ENCODE measurements at regions not wholly inside any gene's neighbourhood (a gene's known extent, or its start where the extent isn't known, plus 50 kb on each side); places are given as distances from the start of the nearest gene placed in this dataset.

DNA sequence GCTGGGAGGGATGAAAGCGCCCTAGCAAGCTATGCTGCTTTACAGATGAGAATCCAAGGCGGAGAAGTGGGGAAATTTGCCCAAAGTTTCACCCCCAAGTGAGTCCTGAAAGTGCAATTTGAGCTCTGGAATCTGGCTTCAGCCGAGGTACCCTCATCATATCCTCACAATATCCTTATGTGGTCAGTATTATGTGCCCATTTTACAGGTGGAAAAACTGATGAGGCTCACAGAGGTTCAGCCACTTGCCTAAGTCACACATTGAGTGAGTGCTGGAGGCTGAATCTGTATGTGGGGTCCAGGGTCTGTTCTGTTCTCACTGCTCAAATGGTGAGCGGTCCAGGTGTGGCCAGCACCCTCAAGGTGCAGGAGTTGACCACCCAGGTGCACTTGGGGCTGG, 85.3 kb downstream of the MATN1 start:
- no peak for DNase-seq (ENCODE audit: low spot score)
- 88% methylated on average over 4 of the region's 4 CpGs for WGBS

DNA sequence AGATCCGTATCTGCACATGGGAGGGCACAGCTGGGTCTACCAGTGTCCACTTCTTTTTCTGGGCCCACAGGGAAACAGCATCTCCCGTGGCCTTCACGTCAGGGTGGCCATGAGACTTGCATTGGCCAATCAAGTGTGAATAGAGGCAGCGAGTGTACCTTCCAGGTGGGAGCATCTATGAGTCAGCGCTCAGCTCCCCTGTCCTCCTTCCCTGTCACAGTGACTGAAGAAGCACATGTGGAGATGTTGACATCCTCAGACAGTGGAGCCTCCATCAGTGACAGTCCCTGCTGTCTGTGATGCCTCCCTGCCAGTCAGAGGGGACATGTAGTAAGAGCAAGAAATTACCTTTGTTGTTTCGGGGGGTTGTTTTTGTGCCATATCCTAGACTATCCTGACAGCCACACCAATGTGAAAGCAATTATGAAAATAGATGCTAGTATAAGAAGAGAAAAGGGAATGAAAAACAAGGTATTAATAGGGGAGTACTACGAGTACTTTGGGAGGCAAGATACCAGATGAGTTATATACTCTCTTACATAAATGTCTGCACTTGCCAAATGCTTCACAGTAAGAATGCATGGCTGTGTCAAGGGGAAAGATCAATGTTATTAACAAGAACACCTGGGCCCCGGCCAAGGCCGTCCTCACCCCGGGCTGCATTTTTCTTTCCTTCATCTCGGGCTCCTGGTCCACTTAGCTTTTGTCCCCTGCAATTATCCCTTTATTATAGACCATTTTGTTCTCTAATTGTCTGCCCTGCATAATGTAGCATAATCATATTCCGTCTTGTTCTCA, 86.0 kb downstream of the MATN1 start:
- 76% methylated on average over 12 of the region's 12 CpGs for WGBS
- Histone ChIP-seq H3K27me3 (ENCODE audit: control insufficient read depth in 4 of 4, insufficient read depth in 4 of 4, low read length in 3 of 4) (no peaks in the 10 kb centered on the region), H3K9me3 (ENCODE audit: control insufficient read depth in 4 of 4, low read length in 3 of 4) (no peaks in the 10 kb centered on the region), H3K36me3 (ENCODE audit: control insufficient read depth in 4 of 4, insufficient read depth in 3 of 4, low read depth in 1 of 4, low read length in 3 of 4) (no peaks in the 10 kb centered on the region), H3K4me1 (ENCODE audit: control insufficient read depth in 4 of 4, insufficient read depth in 4 of 4, low read length in 3 of 4) (no peaks in the 10 kb centered on the region), H3K27ac (ENCODE audit: low read depth in 1 of 2, low read length in 2 of 2) (no peak overlapping the region), H3K9ac (ENCODE audit: low read depth in 1 of 2, low read length in 2 of 2) (no peak overlapping the region), H3K4me3 (ENCODE audit: low read depth in 1 of 3, low read length in 3 of 3) (no peak overlapping the region)
- DNase-seq (ENCODE audit: low spot score): no peak
- TF ChIP-seq, protein P1, sequence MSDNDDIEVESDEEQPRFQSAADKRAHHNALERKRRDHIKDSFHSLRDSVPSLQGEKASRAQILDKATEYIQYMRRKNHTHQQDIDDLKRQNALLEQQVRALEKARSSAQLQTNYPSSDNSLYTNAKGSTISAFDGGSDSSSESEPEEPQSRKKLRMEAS (IDR thresholded peaks at IDR 0.05): no peak
- no peak for TF ChIP-seq HNF4A (conservative IDR thresholded peaks at IDR 0.05)
- TF ChIP-seq, protein P2, sequence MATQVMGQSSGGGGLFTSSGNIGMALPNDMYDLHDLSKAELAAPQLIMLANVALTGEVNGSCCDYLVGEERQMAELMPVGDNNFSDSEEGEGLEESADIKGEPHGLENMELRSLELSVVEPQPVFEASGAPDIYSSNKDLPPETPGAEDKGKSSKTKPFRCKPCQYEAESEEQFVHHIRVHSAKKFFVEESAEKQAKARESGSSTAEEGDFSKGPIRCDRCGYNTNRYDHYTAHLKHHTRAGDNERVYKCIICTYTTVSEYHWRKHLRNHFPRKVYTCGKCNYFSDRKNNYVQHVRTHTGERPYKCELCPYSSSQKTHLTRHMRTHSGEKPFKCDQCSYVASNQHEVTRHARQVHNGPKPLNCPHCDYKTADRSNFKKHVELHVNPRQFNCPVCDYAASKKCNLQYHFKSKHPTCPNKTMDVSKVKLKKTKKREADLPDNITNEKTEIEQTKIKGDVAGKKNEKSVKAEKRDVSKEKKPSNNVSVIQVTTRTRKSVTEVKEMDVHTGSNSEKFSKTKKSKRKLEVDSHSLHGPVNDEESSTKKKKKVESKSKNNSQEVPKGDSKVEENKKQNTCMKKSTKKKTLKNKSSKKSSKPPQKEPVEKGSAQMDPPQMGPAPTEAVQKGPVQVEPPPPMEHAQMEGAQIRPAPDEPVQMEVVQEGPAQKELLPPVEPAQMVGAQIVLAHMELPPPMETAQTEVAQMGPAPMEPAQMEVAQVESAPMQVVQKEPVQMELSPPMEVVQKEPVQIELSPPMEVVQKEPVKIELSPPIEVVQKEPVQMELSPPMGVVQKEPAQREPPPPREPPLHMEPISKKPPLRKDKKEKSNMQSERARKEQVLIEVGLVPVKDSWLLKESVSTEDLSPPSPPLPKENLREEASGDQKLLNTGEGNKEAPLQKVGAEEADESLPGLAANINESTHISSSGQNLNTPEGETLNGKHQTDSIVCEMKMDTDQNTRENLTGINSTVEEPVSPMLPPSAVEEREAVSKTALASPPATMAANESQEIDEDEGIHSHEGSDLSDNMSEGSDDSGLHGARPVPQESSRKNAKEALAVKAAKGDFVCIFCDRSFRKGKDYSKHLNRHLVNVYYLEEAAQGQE (IDR thresholded peaks at IDR 0.05): no peak

More for the DNA sequence above, 85.3 kb downstream of the MATN1 start:
- TF ChIP-seq RAD21 (IDR thresholded peaks at IDR 0.05) (no peak), SP1 (IDR thresholded peaks at IDR 0.05) (no peak), YY1 (IDR thresholded peaks at IDR 0.05) (no peak), NR2F2 (IDR thresholded peaks at IDR 0.05) (no peak), RXRA (IDR thresholded peaks at IDR 0.05) (no peak)
- TF ChIP-seq, protein P3, sequence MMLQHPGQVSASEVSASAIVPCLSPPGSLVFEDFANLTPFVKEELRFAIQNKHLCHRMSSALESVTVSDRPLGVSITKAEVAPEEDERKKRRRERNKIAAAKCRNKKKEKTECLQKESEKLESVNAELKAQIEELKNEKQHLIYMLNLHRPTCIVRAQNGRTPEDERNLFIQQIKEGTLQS (IDR thresholded peaks at IDR 0.05): no peak
- TF ChIP-seq, protein P4, sequence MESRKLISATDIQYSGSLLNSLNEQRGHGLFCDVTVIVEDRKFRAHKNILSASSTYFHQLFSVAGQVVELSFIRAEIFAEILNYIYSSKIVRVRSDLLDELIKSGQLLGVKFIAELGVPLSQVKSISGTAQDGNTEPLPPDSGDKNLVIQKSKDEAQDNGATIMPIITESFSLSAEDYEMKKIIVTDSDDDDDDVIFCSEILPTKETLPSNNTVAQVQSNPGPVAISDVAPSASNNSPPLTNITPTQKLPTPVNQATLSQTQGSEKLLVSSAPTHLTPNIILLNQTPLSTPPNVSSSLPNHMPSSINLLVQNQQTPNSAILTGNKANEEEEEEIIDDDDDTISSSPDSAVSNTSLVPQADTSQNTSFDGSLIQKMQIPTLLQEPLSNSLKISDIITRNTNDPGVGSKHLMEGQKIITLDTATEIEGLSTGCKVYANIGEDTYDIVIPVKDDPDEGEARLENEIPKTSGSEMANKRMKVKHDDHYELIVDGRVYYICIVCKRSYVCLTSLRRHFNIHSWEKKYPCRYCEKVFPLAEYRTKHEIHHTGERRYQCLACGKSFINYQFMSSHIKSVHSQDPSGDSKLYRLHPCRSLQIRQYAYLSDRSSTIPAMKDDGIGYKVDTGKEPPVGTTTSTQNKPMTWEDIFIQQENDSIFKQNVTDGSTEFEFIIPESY (IDR thresholded peaks at IDR 0.05): no peak
- Histone ChIP-seq H3K4me1 (ENCODE audit: control insufficient read depth in 4 of 4, insufficient read depth in 4 of 4, low read length in 3 of 4) (no peaks in the 10 kb centered on the region), H3K4me3 (ENCODE audit: low read depth in 1 of 3, low read length in 3 of 3) (no peak overlapping the region), H3K27ac (ENCODE audit: low read depth in 1 of 2, low read length in 2 of 2) (no peak overlapping the region), H3K9me3 (ENCODE audit: control insufficient read depth in 4 of 4, low read length in 3 of 4) (no peaks in the 10 kb centered on the region), H3K27me3 (ENCODE audit: control insufficient read depth in 4 of 4, insufficient read depth in 4 of 4, low read length in 3 of 4) (no peaks in the 10 kb centered on the region), H3K36me3 (ENCODE audit: control insufficient read depth in 4 of 4, insufficient read depth in 3 of 4, low read depth in 1 of 4, low read length in 3 of 4) (no peaks in the 10 kb centered on the region), H3K9ac (ENCODE audit: low read depth in 1 of 2, low read length in 2 of 2) (no peak overlapping the region)

DNA sequence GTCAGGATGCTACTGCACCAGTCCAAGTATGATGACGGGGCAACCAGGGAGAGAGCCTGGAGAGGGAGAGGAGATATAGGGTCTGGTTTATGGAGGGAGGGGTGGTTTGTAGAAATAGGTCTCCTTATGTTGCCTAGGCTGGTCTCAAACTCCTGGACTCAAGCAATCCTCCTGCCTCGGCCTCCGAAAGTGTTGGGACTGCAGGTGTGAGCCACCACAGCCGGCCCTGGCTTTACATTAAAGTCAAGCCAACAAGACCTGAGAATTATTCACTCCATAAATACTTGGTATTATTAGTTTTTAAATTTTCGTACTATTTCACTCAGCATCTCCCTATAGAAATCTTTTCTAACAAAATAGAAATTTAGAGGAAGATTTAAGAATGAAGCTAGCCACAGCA, 86.8 kb downstream of the MATN1 start:
- no peaks in the 10 kb centered on the region for H3K9me3 ChIP-seq (ENCODE audit: control insufficient read depth in 4 of 4, low read length in 3 of 4)
- H3K27ac ChIP-seq (ENCODE audit: low read depth in 1 of 2, low read length in 2 of 2): no peak overlapping the region
- no peak overlapping the region for H3K9ac ChIP-seq (ENCODE audit: low read depth in 1 of 2, low read length in 2 of 2)
- H3K36me3 ChIP-seq (ENCODE audit: control insufficient read depth in 4 of 4, insufficient read depth in 3 of 4, low read depth in 1 of 4, low read length in 3 of 4): no peaks in the 10 kb centered on the region
- H3K27me3 ChIP-seq (ENCODE audit: control insufficient read depth in 4 of 4, insufficient read depth in 4 of 4, low read length in 3 of 4): no peaks in the 10 kb centered on the region
- H3K4me1 ChIP-seq (ENCODE audit: control insufficient read depth in 4 of 4, insufficient read depth in 4 of 4, low read length in 3 of 4): no peaks in the 10 kb centered on the region
- 92% methylated on average over 5 of the region's 5 CpGs for WGBS
- DNase-seq (ENCODE audit: low spot score): no peak
- no peak overlapping the region for H3K4me3 ChIP-seq (ENCODE audit: low read depth in 1 of 3, low read length in 3 of 3)
- TF ChIP-seq, protein P2 (IDR thresholded peaks at IDR 0.05): no peak
- TF ChIP-seq EGR1 (IDR thresholded peaks at IDR 0.05; ENCODE audit: low read depth in 2 of 2) (no peak), HNF4G (IDR thresholded peaks at IDR 0.05) (no peak), TAF1 (conservative IDR thresholded peaks at IDR 0.05) (no peak), FOXA2 (IDR thresholded peaks at IDR 0.05) (no peak), YY1 (IDR thresholded peaks at IDR 0.05) (no peak), HNF4A (conservative IDR thresholded peaks at IDR 0.05) (no peak), NR2F2 (IDR thresholded peaks at IDR 0.05) (no peak), FOXA1 (IDR thresholded peaks at IDR 0.05) (no peak), RAD21 (IDR thresholded peaks at IDR 0.05) (no peak), RXRA (IDR thresholded peaks at IDR 0.05) (no peak)
- TF ChIP-seq, protein P5, sequence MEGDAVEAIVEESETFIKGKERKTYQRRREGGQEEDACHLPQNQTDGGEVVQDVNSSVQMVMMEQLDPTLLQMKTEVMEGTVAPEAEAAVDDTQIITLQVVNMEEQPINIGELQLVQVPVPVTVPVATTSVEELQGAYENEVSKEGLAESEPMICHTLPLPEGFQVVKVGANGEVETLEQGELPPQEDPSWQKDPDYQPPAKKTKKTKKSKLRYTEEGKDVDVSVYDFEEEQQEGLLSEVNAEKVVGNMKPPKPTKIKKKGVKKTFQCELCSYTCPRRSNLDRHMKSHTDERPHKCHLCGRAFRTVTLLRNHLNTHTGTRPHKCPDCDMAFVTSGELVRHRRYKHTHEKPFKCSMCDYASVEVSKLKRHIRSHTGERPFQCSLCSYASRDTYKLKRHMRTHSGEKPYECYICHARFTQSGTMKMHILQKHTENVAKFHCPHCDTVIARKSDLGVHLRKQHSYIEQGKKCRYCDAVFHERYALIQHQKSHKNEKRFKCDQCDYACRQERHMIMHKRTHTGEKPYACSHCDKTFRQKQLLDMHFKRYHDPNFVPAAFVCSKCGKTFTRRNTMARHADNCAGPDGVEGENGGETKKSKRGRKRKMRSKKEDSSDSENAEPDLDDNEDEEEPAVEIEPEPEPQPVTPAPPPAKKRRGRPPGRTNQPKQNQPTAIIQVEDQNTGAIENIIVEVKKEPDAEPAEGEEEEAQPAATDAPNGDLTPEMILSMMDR (IDR thresholded peaks at IDR 0.05; ENCODE audit: low read depth, low read length, missing input control): no peak
